ENCODE measurements at regions not wholly inside any gene's neighbourhood (a gene's known extent, or its start where the extent isn't known, plus 50 kb on each side); places are given as distances from the start of the nearest gene placed in this dataset.
A peak's percentile ranks its signal among the peaks of the same experiment; 100 is the strongest.
"Not testable (repeated sequence)": the region's sequence is repeated elsewhere in the genome, so short reads cannot be mapped to it uniquely, and the experiment has no call there.

GRCh38 chr16:29346796-29347580 lies 59.5 kb downstream of the NPIPB11 start:
- H3K9ac ChIP-seq (ENCODE audit: control insufficient read depth, insufficient read depth, low read length); RAD21 ChIA-PET (ENCODE audit: unreplicated experiment); FAIRE-seq; H3K4me1 ChIP-seq (ENCODE audit: control insufficient read depth, insufficient read depth, low read length); POLR2A ChIA-PET; in situ Hi-C loops (cut with MboI); intact Hi-C loops (cut with micrococcal nuclease; ENCODE audit: unreplicated experiment); H3K27me3 ChIP-seq (replicated peaks in 1 of 2; ENCODE audit: control insufficient read depth in 2 of 2, insufficient read depth in 2 of 2, low read length in 1 of 2); SMC1A ChIA-PET (ENCODE audit: uncharacterized antibody, unreplicated experiment); H3K9me3 ChIP-seq (replicated peaks; ENCODE audit: control insufficient read depth, insufficient read depth, low read length); H3K79me2 ChIP-seq (ENCODE audit: control insufficient read depth, insufficient read depth, low read length); DNase-seq (ENCODE audit: low read depth, low spot score); H3K27ac ChIP-seq (ENCODE audit: control insufficient read depth, insufficient read depth); H2AFZ ChIP-seq (ENCODE audit: control insufficient read depth, low read depth, low read length); H4K20me1 ChIP-seq (ENCODE audit: control insufficient read depth, insufficient read depth); CTCF ChIA-PET; H3K4me3 ChIP-seq; BruUV-seq (replicated peaks); H3K36me3 ChIP-seq (ENCODE audit: control insufficient read depth in 2 of 2, insufficient read depth in 2 of 2, low read length in 1 of 2): not testable (repeated sequence)
- 0 out of 2 replicates have a peak overlapping the region, but pooled peaks have one; percentile 17 for H3K4me2 ChIP-seq (ENCODE audit: control insufficient read depth, insufficient read depth)
- 8% methylated on average over 7 of the region's 7 CpGs for WGBS (ENCODE audit: insufficient coverage, insufficient replicate concordance, low lambda C conversion rate, missing lambda C conversion rate)
- peak; percentile 80 for ATAC-seq
- TF ChIP-seq IKZF1 (conservative IDR thresholded peaks at IDR 0.05) (peak; percentile 31; the same call in 1 of the 2 replicates), RELB (IDR thresholded peaks at IDR 0.05; ENCODE audit: low read depth) (peak; percentile 59; the same call in 1 of the 2 replicates), DPF2 (IDR thresholded peaks at IDR 0.05) (0 out of 2 replicates have a peak, but pooled peaks have one; percentile 28), BHLHE40 (IDR thresholded peaks at IDR 0.05; ENCODE audit: borderline replicate concordance in 1 of 2, low read depth in 2 of 2, low read length in 1 of 2) (peak; percentile 26 to 79; a peak in 2 of 4 replicates), IKZF2 (IDR thresholded peaks at IDR 0.05) (peak; percentile 56 to 71), RUNX3 (IDR thresholded peaks at IDR 0.05; ENCODE audit: low read length) (peak; percentile 30; the same call in 1 of the 2 replicates), MTA2 (IDR thresholded peaks at IDR 0.05; ENCODE audit: low read depth) (peak; percentile 41), SPI1 (IDR thresholded peaks at IDR 0.05; ENCODE audit: borderline replicate concordance, insufficient read depth, low read depth, low read length) (peak; percentile 55; the same call in 1 of the 2 replicates)

Measured in GM12878 (cell line).